GM21447 (cell line): ENCODE measurements at regions not wholly inside any gene's neighbourhood (a gene's known extent, or its start where the extent isn't known, plus 50 kb on each side); places are given as distances from the start of the nearest gene placed in this dataset.
"Not testable (repeated sequence)": the region's sequence is repeated elsewhere in the genome, so short reads cannot be mapped to it uniquely, and the experiment has no call there.

Experiments
- ATAC-seq: cut with Tn5 transposase; IDR thresholded peaks from one replicate; pipeline ENCODE4 v1.9.1; 2021; ENCODE audit not compliant: unreplicated experiment

DNA sequence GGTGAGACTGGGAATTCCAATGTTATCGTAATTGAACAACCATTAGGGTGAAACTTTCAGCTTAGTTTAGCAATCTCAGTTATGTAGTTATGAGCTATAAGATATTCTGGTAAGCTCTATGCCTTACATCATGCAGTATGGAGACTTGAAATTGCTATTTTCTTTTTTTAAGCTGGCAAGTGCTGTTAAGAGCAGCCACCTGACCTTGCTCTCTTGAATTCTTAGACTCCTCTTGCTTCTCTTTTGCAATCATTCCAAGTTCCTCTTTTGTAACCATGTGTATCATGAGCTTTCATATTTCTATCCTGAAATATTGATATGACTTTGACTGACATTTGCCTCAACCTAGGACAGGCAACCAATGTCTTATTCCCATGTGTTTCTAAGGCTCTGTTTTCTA lies 446.3 kb upstream of the SLC35B3 start:
- no peak for ATAC-seq

GRCh38 chr6:8879334-8879733 lies 444.0 kb upstream of the SLC35B3 start:
- no peak for ATAC-seq

GRCh38 chr6:8875986-8876385 lies 440.6 kb upstream of the SLC35B3 start:
- ATAC-seq, result no peak

DNA sequence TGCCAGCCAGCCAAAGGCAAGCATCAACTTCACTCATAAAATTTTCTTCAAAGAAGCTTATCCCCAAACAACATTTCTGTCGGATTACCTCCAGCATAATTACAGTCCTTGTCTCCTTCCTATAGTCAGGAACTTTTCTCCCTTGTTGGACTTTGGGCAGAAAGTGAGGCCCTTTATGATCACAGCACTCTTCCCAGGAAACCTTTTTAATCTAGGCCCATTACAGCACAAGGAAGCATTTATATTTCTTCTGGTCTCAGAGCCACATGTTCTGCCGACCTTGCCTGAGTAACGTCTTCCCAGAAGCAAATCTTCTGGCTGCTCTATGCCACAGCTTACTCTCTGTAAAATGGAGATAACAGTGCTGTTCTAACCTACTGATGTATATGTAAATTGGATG lies 437.2 kb upstream of the SLC35B3 start:
- no peak for ATAC-seq

GRCh38 chr6:8865451-8865850 lies 430.1 kb upstream of the SLC35B3 start:
- ATAC-seq, result no peak

- ATAC-seq, result no peak
Observed at GRCh38 chr6:8860671-8861070, 425.3 kb upstream of the SLC35B3 start.

DNA sequence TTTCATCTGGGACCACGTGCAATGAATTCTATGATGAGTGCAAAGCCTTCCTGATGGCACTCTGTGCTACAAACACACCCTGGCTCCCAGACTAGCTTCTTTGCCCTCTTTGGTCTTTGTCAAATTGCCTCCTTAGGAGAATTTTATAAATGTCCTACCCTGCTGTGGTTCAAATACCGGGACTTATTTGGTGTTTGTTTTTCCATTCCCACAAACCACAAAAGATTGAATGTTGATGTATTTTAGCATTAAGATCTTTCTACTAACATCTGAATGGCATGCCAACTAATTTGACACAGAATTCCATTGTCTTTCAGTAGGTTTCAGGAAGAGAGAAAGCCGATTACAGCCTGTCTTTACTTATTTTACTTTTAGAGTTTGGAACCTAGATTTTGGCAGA lies 424.2 kb upstream of the SLC35B3 start:
- ATAC-seq, result no peak

DNA sequence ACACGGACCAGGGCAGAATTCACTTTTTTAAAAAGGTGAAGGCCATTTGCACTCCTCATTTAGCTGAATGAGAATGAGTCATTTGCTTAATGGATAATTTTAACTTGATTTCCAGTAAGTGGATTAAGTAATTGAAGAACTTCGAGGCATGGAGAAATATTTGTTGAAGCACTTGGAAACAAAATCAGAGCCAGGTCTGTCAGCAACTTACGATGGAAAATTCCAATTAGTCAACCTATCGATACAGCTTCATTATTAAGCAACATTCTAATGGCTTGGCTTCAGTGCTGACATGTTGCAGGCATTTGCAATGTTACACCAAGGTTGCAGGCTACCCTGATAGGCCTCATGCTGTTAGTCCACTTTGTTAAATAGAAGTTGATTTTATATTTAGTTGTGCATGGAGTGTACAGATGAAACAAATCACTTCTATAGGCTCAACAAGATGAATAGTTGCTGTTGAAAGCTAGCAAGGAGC lies 423.5 kb upstream of the SLC35B3 start:
- no peak for ATAC-seq

- ATAC-seq, result no peak
Observed at GRCh38 chr6:8857160-8857559, 421.8 kb upstream of the SLC35B3 start.

- no peak for ATAC-seq
Observed at GRCh38 chr6:8855411-8855810, 420.1 kb upstream of the SLC35B3 start.

- ATAC-seq, result no peak
Observed at GRCh38 chr6:8852332-8852731, 417.0 kb upstream of the SLC35B3 start.

DNA sequence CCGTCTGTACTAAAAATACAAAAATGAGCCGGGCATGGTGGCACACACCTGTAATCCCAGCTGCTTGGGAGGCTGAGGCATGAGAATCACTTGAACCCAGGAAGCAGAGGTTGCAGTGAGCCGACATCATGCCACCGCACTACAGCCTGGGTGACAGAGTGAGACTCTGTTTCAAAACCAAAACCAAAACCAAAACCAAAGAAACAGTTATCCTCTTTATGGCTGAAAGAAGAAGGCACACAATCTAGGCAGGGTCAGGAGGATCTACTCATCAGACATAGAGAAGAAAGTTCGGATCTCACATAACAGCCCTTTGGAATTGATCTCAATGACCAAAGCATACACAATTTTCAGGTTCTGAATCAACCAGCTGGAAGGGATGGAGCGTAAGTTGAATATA lies 411.3 kb upstream of the SLC35B3 start:
- not testable (repeated sequence) for ATAC-seq

- no peak for ATAC-seq
Observed at GRCh38 chr6:8845690-8846089, 410.3 kb upstream of the SLC35B3 start.

- no peak for ATAC-seq
Observed at GRCh38 chr6:8844968-8845367, 409.6 kb upstream of the SLC35B3 start.

- no peak for ATAC-seq
Observed at GRCh38 chr6:8839626-8840025, 404.3 kb upstream of the SLC35B3 start.

- no peak for ATAC-seq
Observed at GRCh38 chr6:8837343-8837742, 402.0 kb upstream of the SLC35B3 start.

DNA sequence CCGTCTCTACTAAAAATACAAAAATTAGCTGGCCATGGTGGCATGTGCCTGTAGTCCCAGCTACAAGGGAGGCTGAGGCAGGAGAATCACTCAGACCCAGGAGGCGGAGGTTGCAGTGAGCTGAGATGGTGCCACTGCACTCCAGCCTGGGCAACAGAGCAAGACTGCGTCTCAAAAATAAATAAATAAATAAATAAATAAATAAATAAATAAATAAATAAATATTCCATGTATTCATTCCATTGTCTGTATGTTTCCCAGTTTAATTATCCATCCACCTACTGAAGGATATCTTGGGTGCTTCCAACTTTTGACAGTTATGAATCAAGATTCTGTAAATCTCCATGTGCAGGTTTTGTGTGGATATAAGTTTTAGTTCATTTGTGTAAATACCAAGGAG lies 397.4 kb upstream of the SLC35B3 start:
- ATAC-seq, result not testable (repeated sequence)

DNA sequence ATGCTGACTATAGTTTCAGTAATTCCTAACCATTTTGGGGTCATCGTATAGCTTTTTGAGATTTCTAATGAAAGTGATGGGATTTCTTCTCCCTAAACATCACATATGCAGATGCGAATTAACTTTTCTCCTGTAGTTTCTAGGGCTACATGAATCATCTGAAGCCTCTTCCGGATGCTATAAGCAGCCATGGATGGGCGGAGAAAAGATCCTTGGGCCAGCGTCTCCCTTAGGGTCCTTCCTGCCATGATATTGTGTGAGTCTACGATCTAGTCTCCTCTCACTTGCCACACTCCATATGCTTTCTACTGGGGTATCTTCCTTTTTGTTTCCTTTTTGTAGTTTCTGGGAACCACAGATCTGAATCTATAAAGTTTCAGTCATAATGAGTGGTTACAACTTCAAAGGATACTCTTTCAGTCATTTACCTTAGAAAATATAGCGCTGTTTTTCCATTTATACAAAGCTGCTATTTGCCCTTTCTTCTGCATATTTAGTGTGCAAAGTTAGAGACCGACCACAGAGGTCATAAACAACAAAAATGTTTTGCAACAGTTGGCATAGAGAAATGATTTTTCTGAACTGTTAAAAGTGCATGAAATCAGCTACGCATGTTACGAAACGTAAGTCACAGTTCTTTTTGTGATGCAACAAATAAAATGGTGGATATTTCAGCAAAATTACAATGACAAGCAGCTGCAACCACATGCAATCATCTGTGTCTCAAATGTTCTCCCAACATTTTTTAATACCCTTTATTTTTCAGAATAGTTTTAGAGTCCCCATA lies 396.2 kb upstream of the SLC35B3 start:
- no peak for ATAC-seq

- ATAC-seq, result no peak
Observed at GRCh38 chr6:8830794-8831193, 395.4 kb upstream of the SLC35B3 start.

GRCh38 chr6:8829796-8830195 lies 394.5 kb upstream of the SLC35B3 start:
- ATAC-seq, result no peak

DNA sequence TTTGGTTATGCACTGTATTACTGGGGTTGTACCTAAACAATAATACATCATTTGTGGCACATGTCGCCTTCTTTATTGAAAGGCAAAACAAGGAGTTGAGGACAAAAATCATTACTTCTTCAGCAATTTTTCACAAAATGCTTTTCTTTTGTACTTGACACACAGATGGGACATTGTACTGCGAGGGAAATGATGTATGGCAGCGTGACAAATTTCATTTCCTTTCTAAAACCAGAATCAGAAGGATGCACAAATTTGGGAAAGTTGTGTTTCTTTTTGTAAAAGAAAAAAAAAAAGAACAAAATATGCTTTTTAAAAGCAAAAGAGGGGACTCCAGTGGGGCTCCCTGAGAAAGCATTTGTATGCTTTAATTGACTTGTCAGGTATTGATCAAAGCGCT lies 394.0 kb upstream of the SLC35B3 start:
- ATAC-seq, result no peak

- no peak for ATAC-seq
Observed at GRCh38 chr6:8828376-8828775, 393.0 kb upstream of the SLC35B3 start.

GRCh38 chr6:8825726-8826125 lies 390.4 kb upstream of the SLC35B3 start:
- ATAC-seq, result no peak
